Skin of body (tissue), 2 donors: ENCODE measurements at regions not wholly inside any gene's neighbourhood (a gene's known extent, or its start where the extent isn't known, plus 50 kb on each side); places are given as distances from the start of the nearest gene placed in this dataset. TPM values are rescaled to one million over a fixed set of nuclear protein-coding genes. Genes with fewer than 3 reads are reported as not detected.
A peak's percentile ranks its signal among the peaks of the same experiment; 100 is the strongest.

Experiments
- DNase-seq: peaks from one replicate; lab custom pipeline; 2025; lab: John Stamatoyannopoulos, UW
- small RNA-seq: library from RNA; depleted of rRNA; stranded (forward); fragments of <200 nt; gene quantifications from one replicate; pipeline ENCODE3, GENCODE V24; 2014; ENCODE audit warnings: low replicate concordance

DNA sequence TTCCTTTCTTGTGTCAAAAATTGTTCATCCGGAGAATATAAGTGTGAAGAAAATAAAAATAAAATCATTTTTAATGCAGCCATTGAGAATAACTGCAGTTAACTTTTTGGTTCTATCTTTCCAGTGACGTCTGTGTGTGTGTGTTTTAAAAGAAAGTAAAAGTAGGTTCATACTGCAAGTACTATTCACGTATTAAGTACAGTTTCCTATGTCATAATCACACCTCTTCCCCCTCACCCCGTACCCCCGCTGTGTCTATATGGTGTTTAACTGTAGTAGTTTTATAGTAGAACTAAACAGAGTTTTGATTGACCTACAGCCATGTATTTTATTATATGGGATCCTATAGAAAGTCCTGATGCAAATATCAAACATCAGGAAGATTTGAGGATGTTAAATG is 78.5 kb upstream of the CLCN4 start:
- DNase-seq, result no peak

DNA sequence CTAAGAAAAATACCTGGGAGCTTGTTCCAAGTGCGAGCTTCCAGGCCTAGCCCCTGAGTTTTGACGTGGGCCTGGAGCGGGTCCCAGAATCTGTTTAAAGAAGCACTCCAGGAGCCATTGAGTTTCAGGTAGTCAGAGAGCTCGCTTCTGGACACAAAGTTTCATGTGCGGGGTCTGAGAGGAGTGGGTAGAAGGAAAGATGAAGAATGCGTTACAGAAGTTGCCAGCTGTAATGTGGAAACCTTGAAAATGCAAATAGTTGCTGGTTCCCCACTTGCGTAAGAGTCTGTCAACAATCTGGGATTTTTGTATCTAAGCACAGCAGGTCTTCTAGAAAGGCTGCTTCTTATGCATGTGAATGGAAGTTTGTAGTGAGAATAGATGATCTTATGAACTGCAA is 77.5 kb upstream of the CLCN4 start:
- no peak for DNase-seq

DNA sequence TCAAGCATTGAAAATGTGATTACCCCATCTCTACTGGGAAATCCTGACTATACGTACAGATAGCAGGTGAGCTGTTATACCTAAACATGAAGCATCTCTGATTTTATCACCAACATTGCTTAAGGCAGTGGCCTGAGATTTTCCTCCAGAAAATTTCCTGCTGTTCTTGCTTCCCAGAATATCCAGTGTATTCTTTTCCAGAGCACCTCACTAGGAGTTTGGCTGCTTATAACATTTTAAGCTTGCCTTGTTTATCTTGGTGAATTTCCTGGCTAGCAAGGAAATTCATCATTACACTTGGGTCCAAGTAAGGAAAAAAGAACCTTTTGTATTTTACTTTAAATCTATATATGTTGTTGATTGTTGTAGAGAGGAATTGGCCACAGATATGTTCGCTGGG is 73.0 kb upstream of the CLCN4 start:
- no peak for DNase-seq

DNA sequence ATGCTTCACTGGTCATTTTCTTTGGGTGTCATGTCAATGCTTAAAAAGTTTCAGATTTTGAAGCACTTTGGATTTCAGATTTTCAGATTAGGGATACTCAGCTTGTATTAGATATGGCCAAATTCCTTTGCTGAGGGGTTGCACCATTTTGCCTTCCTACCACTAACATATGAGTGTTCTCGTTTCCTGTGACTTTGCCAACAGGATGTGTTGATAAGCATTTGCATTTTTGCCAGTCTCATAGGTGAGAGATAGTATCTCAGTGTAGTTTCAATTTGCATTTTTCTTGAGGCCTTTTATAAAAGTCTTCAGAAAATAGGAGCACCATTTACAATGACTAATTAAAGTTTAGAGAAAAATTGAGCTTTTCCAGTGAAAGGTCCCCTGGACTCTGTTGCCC is 71.6 kb upstream of the CLCN4 start:
- DNase-seq, result no peak

DNA sequence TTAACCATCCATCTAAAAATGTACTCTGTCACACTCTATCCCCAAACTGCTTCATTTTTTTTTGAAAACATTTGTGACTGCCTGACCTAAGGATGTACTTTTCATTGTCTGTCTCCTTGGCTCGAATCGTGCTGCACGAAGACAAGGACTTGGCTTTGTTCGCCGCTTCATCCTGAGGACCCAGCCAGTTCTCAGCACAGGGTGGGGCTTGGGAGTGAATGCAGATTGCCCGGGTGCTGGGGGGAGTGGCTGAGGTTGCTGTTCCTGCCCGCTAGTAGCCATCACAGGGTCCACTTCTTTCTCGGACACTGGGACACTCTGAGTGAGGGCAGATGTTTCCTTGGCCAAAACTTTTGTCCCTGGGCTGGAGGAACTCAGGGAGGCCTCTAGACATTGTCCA is 70.1 kb upstream of the CLCN4 start:
- DNase-seq, result no peak

DNA sequence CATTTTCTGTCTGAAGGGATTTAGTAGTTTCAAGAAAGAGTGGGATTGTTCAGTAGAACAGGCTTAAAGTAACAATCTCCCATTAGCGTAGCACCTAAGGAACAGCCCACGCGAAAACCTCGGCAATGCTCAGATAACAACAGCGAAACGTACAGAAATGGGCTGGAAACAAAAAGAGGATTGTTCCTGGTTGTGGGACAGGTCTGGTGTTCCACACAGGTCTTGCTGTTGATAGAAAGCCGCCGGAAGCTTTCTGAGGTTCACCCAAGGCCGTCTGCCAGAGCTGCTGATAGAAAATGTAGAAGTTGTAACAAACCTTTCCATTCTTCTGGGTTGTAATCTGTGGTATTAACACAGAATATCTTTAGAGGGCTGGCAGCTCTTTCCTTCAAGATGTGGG is 69.4 kb upstream of the CLCN4 start:
- no peak for DNase-seq

DNA sequence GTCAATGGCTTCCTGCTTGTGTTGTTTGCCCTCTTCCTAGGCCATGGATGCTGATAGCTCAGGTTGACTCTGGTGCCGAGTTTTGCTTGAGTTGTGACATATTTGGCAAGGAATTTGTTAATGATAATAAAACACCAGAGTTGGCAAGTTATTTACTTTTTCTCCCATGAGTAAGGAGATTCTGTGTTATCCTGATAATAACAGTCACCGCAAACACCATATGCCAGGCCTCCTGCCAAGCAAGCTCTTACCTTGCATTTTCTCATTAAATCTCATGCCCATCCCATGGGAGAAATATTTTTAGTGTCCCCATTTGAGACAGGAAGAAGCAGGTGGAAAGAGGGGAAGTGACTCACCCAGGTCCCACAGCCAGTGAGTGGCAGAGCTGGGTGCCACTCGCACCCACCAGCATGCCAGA is 67.4 kb upstream of the CLCN4 start:
- DNase-seq, result no peak

DNA sequence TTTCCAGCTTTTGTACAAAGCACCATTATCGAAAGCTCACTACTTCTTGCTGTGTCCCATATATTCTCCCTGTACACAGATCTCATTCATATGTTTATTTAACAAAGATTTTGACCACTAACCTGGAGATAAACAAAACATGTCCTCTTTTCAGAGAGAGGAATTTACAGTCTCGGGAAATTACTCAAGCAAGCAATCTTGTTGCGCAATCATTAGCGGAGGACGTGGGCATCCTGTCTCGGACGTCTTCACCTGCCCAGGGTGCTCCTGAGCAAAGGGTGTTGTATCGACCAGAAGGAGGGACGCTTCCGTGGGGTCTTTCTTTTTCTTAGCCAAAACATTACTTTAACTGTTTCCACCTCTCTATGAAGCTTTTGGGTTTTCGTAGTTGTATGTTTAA is 66.5 kb upstream of the CLCN4 start:
- DNase-seq, result no peak

DNA sequence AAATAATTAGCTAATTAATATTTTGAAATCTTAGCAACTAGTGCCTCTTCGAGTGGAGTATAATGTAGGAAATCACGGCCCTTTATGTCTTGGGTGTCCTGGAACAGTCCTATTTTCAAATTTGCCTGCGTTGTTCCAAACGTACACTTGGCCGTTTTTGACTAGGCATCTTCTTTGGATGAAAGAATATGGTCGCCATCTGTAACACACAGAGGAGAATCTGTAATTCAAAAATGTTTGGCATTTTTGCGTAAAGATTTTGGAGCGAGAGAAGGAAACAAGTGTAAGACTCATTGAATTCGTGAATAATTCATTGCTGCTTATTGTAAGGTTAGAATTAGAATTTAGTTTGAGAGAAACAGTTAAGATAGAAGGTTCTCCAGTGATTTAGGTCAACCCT is 61.5 kb upstream of the CLCN4 start:
- DNase-seq, result no peak

DNA sequence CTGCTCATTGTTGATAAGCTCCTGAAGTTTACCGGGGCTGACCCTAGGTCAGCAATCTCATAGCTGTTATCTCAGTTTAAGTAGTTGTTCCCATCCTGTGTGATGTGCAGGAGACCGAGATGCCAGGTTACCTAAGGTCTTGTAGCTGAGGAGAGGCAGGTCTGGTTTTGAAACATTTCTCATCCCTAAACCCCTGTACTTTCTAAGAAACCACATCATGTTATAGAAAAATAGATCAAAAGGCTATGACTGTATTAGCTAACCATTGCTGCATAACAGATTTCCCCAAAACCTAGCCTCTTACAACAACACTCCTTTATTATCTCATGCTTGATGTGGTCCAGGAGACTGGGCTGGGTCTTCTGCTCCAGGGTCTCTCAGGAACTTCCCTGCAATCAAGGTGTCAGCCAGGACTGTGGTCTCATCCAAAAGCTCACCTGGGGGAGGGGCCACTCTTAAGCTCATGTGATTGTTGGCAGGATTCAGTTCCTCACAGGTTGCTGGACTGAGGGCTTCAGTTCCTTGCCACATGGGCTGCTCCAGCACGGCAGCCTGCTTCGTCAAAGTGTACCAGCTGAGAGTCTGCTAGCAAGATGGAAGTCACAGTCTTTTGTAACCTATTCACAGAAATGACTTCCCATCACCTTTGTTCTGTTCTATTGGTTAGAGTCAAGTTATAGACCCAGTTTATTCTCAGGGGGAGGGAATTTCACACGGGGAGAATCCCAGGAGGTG is 60.9 kb upstream of the CLCN4 start:
- DNase-seq, result no peak

DNA sequence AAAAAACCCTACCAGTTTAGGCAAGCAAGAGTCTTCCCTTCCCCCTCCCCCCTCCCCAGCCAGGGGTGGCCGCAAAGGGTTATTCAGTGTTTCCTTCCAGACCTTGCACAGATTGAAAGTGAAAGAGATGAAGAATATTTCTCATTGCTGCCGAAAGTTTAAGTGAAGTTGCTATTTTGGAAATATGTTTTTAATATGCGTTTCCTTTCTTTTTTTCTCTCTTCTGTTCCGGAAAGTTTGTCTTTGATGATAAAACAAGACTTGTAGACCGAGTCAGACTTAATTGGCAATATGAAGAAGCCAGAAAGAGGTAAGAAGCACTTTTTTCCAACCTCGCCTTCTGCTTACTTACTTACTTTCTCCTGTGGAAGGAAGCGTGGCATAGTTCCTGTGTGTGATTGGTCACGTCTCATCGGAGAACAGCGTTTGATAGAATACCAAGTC is 58.5 kb upstream of the CLCN4 start:
- DNase-seq, result no peak

DNA sequence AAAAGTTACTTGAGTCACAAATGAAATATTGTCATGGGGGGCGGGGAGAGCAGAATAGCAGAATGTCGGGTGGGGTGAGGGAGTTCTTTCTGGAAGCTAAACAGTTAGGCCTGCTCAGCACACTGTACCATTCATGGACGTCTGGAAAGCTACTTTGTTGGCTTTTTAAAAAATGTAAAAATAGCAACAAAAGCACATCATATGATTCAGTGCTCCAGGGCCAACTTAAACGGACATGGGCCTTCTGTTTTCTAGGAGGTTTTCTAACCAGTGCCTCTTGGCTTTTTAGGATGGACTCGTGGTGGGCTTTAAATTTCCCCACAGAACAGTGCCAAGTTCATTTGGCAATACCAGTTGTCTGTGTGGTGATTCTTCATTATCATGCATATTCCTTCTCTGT is 57.4 kb upstream of the CLCN4 start:
- peak; percentile 5 for DNase-seq

DNA sequence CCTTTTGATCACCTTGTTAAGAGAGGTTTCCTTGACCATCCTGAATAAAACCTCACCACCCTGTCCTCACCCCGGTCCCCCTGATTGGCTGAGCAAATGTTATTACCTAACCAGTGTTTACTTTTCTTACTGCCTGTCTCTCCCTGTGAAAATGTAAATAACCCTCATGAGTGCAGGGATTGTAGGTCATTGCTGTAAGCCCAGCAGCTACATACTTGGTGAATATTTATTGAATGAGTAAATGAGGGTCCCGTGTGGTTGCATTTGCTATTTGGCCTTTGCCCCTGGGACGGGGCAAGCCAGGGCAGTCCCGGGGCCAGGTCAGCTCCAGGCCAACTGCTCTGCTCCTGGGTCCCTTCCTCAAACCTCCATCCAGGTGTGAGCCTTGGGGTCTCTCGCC is 55.5 kb upstream of the CLCN4 start:
- no peak for DNase-seq

DNA sequence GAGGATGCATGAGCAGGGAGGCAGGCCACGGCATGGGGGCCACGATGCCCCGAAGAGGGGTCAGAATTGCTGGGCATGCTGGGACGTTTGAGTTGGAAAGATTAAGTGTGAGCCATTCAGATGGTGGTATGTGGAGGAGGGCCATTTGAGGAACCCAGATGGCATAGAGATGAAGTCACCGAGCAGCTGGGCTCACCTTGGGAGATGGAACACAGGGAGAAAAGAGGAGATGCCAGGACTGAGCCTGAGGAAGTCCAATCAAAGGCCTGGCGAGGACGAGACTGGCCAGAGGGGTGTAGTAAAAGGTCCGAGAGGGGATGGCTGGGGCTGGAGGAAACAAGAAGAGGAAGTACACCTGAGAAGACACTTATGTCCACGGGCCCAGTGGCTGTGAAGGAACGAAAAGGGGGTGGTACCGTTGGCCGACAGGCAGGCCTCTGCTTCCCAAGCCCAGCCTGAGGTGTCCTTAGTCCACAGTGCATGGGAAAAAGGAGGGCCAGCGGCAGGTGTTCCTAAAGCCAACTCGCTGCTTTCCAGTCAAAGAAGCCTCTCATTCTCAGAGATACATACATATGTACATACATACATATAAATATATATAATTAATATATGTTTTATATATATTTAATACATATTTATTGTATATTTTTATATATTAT is 54.6 kb upstream of the CLCN4 start:
- DNase-seq, result no peak

DNA sequence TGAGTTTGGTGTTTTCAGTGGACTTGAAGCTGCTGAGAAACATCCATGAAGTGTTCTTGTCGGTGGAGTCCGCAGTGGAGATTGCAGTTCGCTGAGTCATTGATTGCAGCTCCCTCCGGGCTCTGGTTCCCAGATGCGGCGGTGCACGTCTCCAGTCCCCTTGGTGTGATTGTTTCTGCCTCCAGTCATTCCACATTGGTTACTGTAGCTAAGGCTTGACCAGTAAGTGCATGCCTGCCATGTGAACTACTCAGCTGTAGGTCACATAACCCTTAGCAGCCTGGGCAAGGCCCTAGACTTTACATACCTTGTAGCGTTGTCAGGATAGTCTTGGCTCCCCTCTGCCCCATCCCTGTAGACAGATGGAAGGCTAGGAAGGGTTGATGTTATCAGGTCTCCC is 53.8 kb upstream of the CLCN4 start:
- no peak for DNase-seq

DNA sequence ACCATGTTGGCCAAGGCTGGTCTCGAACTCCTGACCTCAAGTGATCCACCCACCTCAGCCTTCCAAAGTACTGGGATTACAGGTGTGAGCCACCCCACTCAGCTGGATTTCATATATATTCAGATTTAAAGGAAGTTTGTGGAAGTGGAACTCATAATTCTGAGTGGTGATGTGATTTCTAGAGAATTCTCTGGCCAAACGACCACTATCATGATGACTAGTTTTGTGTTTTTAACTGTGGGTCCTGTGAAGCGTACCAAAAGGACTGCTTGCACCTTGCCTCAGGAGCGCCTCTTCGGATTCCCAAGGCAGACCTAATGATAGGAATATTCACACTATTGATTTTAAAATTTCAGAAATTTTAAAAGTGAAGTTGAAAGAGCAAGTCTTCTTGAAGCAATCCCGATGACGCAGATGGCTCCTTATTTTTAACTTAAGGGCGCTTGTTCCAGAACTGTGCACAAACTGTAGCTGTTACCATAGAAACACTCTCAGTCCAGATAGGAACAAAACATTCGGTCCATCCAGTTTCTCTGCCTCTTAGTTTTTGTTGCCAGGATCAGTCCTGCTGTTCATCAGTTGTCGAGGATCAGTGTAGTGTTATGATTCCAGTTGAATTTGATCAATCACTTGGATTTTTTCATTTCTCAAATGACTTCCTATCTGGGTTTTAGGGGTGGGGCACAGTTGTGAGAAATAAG is 51.7 kb upstream of the CLCN4 start:
- no peak for DNase-seq

DNA sequence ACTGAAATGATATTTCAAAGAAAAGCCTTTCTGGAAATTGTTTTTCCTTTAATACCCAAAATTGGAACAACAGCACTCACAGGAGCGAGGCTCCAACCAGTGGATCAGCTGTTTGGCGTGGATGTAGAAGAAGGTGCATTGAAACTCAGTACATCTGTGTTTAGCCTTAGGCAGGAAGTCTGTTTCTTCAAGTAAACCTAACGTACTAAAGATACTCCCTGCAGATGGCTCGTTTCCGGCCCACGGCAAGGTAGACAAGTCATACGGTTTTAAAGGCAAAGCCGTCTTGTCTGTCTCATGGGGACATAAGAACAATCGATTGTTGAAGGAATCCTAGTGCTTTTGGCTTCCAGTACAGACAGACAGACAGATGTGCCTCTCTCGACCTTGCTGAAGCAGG is 50.0 kb upstream of the CLCN4 start:
- no peak for DNase-seq

Small RNA genes in the stretch of these regions (small RNA-seq; reads per million reads assigned to genes)
- not detected for gene RF00019
